HG03442 (cell line): ENCODE measurements at regions not wholly inside any gene's neighbourhood (a gene's known extent, or its start where the extent isn't known, plus 50 kb on each side); places are given as distances from the start of the nearest gene placed in this dataset.

Source experiments
- ATAC-seq: cut with Tn5 transposase; IDR thresholded peaks from one replicate; pipeline ENCODE4 v1.9.1; 2021; ENCODE audit warnings: mild to moderate bottlenecking, moderate library complexity; ENCODE audit not compliant: unreplicated experiment

DNA sequence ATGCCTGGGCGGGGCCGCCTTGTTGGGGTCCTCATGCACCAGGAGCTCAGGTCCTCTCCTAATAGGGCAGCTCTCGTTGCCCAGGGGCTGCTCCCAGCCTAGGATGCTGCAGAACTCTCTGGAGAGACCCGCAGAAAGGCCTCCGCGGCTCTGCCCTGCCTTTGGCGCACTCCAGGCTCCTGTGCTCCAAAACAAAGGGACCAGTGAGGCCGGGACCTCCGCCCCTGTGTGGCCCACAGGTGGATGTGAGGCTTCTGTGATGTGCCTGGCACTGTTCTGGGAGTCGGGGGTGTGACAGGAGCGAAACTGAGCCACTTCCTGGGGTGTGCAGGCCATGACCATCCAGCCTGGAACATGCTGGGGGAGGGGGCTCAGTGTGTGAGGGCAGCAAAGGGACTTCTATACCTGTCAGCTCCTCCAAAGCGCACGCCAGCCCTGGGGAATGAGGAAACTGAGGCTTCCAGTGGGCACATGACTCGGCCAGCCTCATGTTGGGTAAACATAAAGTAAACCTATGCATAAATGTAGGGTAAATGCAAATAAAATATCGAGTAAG, 153.2 kb downstream of the IRF8 start:
- ATAC-seq: no peak

- ATAC-seq: no peak
Measured at GRCh38 chr16:86052926-86053325, 154.0 kb downstream of the IRF8 start.

GRCh38 chr16:86059253-86060171, 160.6 kb downstream of the IRF8 start:
- no peak for ATAC-seq

GRCh38 chr16:86060381-86061317, 161.7 kb downstream of the IRF8 start:
- no peak for ATAC-seq

- no peak for ATAC-seq
Measured at GRCh38 chr16:86061318-86061695, 162.3 kb downstream of the IRF8 start.

GRCh38 chr16:86061721-86062120, 162.8 kb downstream of the IRF8 start:
- ATAC-seq: no peak

GRCh38 chr16:86062271-86062965, 163.5 kb downstream of the IRF8 start:
- ATAC-seq: no peak

- ATAC-seq: no peak
Measured at GRCh38 chr16:86063760-86064405, 164.9 kb downstream of the IRF8 start.

- no peak for ATAC-seq
Measured at GRCh38 chr16:86064431-86065250, 165.7 kb downstream of the IRF8 start.

DNA sequence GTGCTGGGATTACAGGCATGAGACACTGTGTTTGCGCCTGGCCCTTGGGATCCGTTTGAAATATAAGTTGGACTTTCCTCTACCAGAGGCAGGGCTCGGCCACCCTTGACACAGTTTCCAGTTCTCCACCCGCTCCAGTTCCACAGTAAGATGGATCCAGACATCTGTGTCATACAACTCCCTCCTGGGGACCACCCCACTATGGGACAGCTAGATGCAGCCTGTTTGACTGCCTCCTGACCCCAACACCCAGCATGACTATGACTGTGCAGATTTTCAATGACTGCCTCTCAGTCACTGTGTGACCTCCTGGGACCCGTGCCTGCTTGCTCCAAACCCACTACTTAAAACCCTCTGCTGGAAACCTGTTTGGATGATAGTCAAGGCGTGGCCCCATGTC, 166.7 kb downstream of the IRF8 start:
- ATAC-seq: no peak

DNA sequence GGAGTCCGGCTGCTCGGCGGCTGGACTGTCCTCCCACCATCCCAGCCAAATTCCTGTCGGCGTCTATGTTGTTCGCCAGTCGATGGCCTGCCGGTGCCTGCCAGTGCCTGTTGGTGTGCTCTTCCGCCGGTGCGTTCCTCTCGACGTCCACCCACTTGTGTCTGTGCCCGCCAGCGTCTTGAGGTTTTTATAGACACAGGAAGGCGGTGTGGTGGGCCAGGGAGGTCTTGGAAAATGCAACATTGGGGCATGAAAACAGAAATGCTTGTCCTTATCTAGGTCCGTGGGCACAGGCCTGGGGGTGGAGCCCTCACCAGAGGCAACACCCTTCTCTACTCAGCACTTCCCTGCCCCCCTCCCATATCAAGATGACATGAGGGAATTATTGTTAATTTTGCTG, 167.8 kb downstream of the IRF8 start:
- no peak for ATAC-seq

GRCh38 chr16:86067516-86067915, 168.6 kb downstream of the IRF8 start:
- no peak for ATAC-seq

- ATAC-seq: no peak
Measured at GRCh38 chr16:86067936-86068335, 169.0 kb downstream of the IRF8 start.

GRCh38 chr16:86068722-86069121, 169.8 kb downstream of the IRF8 start:
- no peak for ATAC-seq

GRCh38 chr16:86069736-86070298, 170.9 kb downstream of the IRF8 start:
- no peak for ATAC-seq

DNA sequence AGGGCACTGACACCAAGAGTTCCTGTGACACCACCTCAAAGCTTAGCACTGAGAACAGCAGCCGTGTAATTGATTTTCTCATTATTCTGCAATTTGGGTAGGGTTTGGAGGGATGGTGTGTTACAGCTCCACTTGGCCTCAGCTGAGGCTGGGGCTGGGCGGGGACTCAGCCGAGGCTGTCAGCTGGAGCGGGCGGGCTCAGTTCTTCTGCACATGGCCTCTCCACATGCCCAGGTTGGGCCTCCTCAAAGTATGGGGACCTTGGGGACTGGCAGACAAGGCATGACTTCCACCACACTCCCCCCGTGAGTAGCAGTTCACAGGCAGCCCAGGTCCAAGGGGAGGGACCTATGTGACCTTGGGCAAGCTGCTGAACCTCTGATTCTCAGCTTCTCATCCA, 171.5 kb downstream of the IRF8 start:
- ATAC-seq: no peak

- no peak for ATAC-seq
Measured at GRCh38 chr16:86070971-86071370, 172.0 kb downstream of the IRF8 start.

- no peak for ATAC-seq
Measured at GRCh38 chr16:86071611-86072240, 172.8 kb downstream of the IRF8 start.
